ENCODE measurements at regions not wholly inside any gene's neighbourhood (a gene's known extent, or its start where the extent isn't known, plus 50 kb on each side); places are given as distances from the start of the nearest gene placed in this dataset.

GRCh38 chr18:24538414-24539264, 78.2 kb downstream of the HRH4 start:
- no peak for ATAC-seq (ENCODE audit: low FRiP score)
- no peak for DNase-seq (ENCODE audit: low spot score)
- TF ChIP-seq, protein P1, sequence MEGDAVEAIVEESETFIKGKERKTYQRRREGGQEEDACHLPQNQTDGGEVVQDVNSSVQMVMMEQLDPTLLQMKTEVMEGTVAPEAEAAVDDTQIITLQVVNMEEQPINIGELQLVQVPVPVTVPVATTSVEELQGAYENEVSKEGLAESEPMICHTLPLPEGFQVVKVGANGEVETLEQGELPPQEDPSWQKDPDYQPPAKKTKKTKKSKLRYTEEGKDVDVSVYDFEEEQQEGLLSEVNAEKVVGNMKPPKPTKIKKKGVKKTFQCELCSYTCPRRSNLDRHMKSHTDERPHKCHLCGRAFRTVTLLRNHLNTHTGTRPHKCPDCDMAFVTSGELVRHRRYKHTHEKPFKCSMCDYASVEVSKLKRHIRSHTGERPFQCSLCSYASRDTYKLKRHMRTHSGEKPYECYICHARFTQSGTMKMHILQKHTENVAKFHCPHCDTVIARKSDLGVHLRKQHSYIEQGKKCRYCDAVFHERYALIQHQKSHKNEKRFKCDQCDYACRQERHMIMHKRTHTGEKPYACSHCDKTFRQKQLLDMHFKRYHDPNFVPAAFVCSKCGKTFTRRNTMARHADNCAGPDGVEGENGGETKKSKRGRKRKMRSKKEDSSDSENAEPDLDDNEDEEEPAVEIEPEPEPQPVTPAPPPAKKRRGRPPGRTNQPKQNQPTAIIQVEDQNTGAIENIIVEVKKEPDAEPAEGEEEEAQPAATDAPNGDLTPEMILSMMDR (IDR thresholded peaks at IDR 0.05), result no peak

GRCh38 chr18:24539866-24540617, 79.6 kb downstream of the HRH4 start:
- ATAC-seq (ENCODE audit: low FRiP score) (no peak), DNase-seq (ENCODE audit: low spot score) (no peak)
- TF ChIP-seq, protein P1 (IDR thresholded peaks at IDR 0.05), result no peak

GRCh38 chr18:24540896-24541295, 80.5 kb downstream of the HRH4 start:
- DNase-seq (ENCODE audit: low spot score), result no peak
- TF ChIP-seq, protein P1 (IDR thresholded peaks at IDR 0.05), result no peak
- no peak for ATAC-seq (ENCODE audit: low FRiP score)

GRCh38 chr18:24543086-24543794, 82.8 kb downstream of the HRH4 start:
- TF ChIP-seq, protein P1 (IDR thresholded peaks at IDR 0.05), result no peak
- ATAC-seq (ENCODE audit: low FRiP score) (no peak), DNase-seq (ENCODE audit: low spot score) (no peak)

DNA sequence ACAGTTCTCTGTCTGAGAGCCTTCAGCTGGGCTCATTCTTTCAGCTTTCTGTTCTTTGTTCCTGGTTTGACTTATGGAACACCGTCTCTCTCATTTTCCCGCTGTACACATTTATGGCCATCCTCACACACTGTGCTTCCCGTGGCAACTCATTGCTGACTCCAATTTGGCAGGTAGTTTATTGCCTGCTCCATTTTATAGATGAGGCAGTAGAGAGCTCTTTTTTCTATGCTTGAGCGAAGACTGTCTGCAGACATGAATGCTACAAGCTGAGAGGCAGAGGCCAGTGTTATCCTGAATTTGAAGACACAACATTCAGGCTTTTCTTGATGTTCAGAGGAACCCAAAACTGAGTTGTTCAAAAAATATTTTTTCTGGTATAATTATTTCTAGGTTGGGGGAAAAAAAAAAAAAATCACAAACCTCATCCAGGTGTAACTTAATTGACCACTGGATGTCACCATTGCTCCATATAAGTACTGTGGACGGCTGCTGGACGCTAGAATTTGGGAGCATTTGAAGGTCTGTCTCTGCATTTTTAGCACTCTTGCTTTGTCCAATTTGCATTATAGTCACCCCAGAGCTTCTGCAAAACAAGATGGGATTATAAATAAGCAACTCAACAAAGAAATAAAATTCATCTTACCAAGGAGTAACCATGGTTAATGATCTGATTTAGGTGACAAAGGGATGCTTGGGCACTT, 83.5 kb downstream of the HRH4 start:
- TF ChIP-seq, protein P1 (IDR thresholded peaks at IDR 0.05), result no peak
- no peak for DNase-seq (ENCODE audit: low spot score)
- no peak for ATAC-seq (ENCODE audit: low FRiP score)

DNA sequence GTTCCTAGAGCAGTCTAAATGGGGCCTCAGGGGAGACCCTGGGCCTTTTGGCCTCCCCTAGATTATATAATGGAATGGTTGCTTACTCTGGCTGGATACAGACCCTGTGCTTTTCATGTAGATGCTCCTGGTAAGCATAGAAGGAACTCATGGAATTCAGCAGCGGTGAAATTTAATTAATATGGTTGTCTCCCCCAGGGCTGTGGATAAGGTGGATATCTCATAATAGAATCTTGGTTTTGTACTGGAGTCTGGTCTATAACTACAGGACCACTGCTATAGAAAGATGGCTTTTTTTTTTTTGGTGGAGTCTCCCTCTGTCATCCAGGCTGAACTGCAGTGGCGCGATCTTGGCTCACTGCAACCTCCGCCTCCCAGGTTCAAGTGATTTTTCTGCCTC, 84.5 kb downstream of the HRH4 start:
- no peak for DNase-seq (ENCODE audit: low spot score)
- TF ChIP-seq, protein P1 (IDR thresholded peaks at IDR 0.05), result no peak
- ATAC-seq (ENCODE audit: low FRiP score), result no peak
